Cardiac muscle cell (in vitro differentiated cells and primary cell): ENCODE measurements at regions not wholly inside any gene's neighbourhood (a gene's known extent, or its start where the extent isn't known, plus 50 kb on each side); places are given as distances from the start of the nearest gene placed in this dataset.

Source experiments
- DNase-seq, 2 donors: peaks; one replicate each; pipeline versions ENCODE4 v3.0.0 to v3.0.0-alpha.2; 2010 to 2017; ENCODE audit warnings: low read depth in 1 of 2, low spot score in 1 of 2
- H3K27ac ChIP-seq: fragments of 200-600 bp; sonication (generic); 2 replicates; pipeline ENCODE4 v1.5.1; 2016
- H3K27me3 ChIP-seq: fragments of 200-600 bp; sonication (generic); 2 replicates; pipeline ENCODE4 v1.6.0; 2016; ENCODE audit warnings: control low read depth
- H3K36me3 ChIP-seq: fragments of 200-600 bp; sonication (generic); 2 replicates; pipeline ENCODE4 v1.5.1; 2016; ENCODE audit warnings: control low read depth
- H3K4me1 ChIP-seq: fragments of 200-600 bp; sonication (generic); 2 replicates; pipeline ENCODE4 v1.8.1; 2017; ENCODE audit warnings: low read depth, mild to moderate bottlenecking, mixed run types
- H3K4me3 ChIP-seq: fragments of 200-600 bp; sonication (generic); 2 replicates; pipeline ENCODE4 v1.5.1; 2016; ENCODE audit warnings: mild to moderate bottlenecking
- H3K9me3 ChIP-seq: fragments of 200-600 bp; sonication (generic); 2 replicates; pipeline ENCODE4 v1.5.1; 2017; ENCODE audit warnings: low read depth, mild to moderate bottlenecking, control low read depth
- TF ChIP-seq, protein P1 (sequence below): IDR thresholded peaks from 2 replicates; pipeline ENCODE4 v1.5.1; 2012; ENCODE audit warnings: low read depth, mild to moderate bottlenecking, low read length

DNA sequence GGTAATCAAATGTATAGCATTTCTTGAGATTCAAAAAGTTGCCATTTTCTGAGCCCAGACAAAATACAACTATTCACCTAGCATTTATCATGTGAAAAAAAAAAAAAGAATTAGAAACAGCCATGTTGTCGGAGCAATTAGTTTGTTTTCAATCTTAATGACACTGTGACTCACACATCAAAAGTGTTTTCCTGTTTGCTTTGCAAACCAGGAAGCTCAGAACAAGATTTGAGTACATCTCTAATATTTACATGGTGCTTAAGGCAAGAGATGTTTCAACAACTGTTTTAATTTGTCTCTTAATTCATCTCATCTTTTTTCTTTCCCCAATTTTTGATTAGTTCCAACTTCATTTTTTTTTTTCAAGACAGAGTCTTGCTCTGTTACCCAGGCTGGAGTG, 62.5 kb upstream of the CAPZB start:
- Histone ChIP-seq H3K4me1 (no peaks in the 10 kb centered on the region), H3K27ac (no peak overlapping the region), H3K9me3 (no peaks in the 10 kb centered on the region), H3K4me3 (no peak overlapping the region), H3K27me3 (no peaks in the 10 kb centered on the region), H3K36me3 (no peaks in the 10 kb centered on the region)
- DNase-seq: no peak
- TF ChIP-seq, protein P1, sequence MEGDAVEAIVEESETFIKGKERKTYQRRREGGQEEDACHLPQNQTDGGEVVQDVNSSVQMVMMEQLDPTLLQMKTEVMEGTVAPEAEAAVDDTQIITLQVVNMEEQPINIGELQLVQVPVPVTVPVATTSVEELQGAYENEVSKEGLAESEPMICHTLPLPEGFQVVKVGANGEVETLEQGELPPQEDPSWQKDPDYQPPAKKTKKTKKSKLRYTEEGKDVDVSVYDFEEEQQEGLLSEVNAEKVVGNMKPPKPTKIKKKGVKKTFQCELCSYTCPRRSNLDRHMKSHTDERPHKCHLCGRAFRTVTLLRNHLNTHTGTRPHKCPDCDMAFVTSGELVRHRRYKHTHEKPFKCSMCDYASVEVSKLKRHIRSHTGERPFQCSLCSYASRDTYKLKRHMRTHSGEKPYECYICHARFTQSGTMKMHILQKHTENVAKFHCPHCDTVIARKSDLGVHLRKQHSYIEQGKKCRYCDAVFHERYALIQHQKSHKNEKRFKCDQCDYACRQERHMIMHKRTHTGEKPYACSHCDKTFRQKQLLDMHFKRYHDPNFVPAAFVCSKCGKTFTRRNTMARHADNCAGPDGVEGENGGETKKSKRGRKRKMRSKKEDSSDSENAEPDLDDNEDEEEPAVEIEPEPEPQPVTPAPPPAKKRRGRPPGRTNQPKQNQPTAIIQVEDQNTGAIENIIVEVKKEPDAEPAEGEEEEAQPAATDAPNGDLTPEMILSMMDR: no peak

DNA sequence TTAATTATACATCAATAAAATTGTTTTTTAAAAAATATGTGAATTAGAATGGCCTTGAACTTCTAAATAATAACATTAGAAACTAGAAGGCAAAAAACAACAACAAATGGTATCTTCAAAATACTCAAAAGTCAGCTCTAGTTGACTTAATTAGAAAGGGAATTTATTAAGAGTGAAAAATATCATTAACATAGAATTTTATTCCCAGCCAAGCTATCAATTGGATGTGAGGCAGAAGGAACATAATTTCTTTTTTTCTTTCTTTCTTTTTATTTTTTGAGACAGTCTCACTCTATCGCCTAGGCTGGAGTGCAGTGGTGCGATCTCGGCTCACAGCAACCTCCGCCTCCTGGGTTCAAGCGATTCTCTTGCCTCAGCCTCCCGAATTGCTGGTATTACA, 51.2 kb upstream of the CAPZB start:
- no peaks in the 10 kb centered on the region for H3K9me3 ChIP-seq
- no peaks in the 10 kb centered on the region for H3K27me3 ChIP-seq
- H3K36me3 ChIP-seq: no peaks in the 10 kb centered on the region
- H3K4me3 ChIP-seq: no peak overlapping the region
- no peak for DNase-seq
- no peaks in the 10 kb centered on the region for H3K4me1 ChIP-seq
- TF ChIP-seq, protein P1: no peak
- no peak overlapping the region for H3K27ac ChIP-seq

DNA sequence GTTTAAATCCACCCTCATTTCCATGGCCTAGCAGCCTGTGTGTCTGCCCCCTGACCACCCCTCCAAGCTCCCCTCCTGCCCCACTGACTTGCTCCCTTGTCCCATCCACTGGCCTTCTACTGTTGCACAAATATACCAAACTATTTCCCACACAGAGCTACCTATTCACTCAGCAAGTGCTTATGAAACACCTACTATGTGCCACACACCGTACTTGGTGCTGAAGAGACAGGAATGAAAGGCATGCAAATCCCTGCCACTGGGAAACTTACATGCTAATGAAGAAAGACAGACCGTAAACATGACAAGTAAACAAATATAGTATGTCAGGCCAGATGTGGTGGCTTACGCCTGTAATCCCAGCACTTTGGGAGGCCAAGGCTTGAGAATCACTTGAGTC, 49.9 kb upstream of the CAPZB start:
- TF ChIP-seq, protein P1: no peak
- no peaks in the 10 kb centered on the region for H3K4me1 ChIP-seq
- H3K36me3 ChIP-seq: no peaks in the 10 kb centered on the region
- H3K27ac ChIP-seq: no peak overlapping the region
- H3K4me3 ChIP-seq: no peak overlapping the region
- no peaks in the 10 kb centered on the region for H3K27me3 ChIP-seq
- no peak for DNase-seq
- no peaks in the 10 kb centered on the region for H3K9me3 ChIP-seq
